Fibroblast of skin of abdomen (primary cell): ENCODE measurements at regions not wholly inside any gene's neighbourhood (a gene's known extent, or its start where the extent isn't known, plus 50 kb on each side); places are given as distances from the start of the nearest gene placed in this dataset.
A peak's percentile ranks its signal among the peaks of the same experiment; 100 is the strongest.

Experiments
- DNase-seq: peaks from one replicate; pipeline ENCODE4 v3.0.0-alpha.2; 2013

GRCh38 chr17:72343911-72344310 lies 223.1 kb downstream of the SOX9 start:
- DNase-seq = no peak

DNA sequence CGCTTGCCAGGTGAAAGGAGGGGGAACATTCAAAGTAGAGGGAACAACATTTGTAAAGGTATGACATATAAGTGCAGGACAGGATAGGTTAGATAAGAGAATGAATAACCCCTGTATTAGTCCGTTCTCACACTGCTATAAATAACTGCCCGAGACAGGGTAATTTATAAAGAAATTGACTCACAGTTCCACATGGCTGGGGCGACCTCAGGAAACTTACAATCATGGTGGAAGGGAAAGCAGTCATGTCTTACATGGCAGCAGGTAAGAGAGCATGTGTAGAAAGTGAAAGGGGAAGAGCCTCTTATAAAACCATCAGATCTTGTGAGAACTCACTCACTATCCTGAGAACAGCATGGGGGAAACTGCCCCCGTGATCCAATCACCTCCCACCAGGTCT lies 223.8 kb downstream of the SOX9 start:
- DNase-seq = no peak

DNA sequence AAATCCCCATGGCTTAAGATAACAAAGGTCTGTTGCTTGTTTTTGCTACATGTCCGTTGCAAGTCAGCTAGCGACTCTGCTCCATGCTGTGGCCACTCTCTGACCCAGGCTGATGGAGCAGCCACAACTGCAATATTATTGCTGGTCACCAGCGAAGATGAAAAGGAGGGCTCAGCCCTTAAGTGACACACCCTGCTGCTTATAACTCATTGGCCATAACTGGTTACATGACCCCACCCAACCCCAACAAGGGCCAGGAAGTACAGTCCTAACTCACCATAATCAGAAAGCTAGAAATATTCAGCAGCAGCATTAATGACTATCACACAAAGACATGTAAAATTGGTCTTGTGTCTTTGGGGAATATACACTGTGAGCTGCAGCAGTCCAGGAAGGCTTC lies 224.3 kb downstream of the SOX9 start:
- DNase-seq = no peak

DNA sequence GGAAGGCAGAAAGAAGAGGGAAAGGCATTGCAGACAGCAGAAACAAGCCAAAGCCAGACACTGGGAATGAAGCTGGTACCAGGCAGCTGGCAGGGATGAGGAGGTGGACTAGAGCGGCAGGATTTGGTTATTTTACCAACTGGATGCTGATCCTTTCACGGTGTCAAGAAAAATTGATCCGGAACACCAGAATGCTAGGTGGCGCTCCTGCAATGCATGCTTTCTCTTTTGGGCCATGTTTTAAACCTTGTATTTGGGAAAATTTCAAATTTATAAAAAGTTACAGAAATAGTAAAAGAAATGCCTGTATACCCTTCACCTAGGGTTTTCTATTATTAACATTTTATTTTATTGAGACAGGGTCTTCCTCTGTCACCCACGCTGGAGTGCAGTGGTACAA lies 224.7 kb downstream of the SOX9 start:
- no peak for DNase-seq

DNA sequence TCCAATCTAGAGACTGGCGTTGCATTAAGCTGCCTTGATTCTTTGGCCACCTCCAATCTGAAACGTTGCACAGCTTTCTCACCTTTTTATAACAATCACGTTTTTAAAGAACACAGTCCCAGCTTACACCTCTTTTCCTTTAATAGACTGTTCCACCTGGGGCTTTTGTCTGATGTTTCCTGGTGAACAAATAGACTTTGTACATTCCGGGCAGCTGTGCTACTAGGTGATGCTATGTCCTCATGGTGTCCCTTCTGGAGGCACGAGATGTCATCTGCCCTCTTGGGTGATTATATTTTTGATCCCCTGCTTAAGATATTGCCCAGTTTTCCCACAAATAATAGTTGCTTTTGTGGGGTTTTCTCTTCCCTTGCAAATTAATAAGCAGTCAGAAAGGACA lies 225.5 kb downstream of the SOX9 start:
- DNase-seq = no peak

DNA sequence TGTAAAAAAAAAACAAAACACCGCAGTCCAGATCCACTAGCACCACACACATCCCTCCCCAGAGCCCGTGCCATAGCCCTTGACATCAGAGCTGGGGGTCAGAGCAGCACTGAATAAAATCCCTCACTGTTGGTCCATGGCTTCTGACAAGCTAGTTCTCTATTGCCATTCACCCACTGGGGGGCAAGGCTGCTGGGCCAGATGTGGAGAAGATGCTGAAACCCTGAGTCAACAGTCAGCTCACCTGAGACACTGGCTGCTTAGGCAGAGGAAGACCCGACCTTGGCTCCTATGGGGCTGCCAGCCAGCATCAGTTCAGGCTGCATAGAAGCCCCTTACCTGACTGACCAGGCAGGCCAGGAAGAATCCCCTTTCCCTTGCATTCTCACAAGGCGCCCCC lies 228.2 kb downstream of the SOX9 start:
- DNase-seq = no peak

GRCh38 chr17:72349491-72349995 lies 228.7 kb downstream of the SOX9 start:
- no peak for DNase-seq

DNA sequence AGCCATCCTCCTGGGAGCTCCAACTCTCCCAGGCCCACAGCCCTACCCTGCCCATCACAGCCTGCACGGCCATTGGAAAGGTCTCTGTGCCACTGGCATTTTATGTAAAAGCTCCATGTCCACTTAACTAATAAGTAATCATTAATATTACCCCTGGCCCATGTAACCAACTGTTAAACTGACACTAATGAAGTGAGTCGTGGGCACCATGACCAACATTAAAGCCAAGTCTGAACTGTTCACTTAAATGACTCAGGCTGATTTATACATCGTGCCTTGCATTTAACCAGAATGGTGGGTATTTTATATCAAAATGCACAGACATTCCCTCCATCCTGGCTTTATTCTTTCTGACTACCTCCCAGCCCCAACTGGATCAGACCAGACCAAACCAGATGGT lies 229.3 kb downstream of the SOX9 start:
- DNase-seq = no peak

- DNase-seq = no peak
These were observed 230.5 kb downstream of the SOX9 start for GRCh38 chr17:72351365-72351764.

DNA sequence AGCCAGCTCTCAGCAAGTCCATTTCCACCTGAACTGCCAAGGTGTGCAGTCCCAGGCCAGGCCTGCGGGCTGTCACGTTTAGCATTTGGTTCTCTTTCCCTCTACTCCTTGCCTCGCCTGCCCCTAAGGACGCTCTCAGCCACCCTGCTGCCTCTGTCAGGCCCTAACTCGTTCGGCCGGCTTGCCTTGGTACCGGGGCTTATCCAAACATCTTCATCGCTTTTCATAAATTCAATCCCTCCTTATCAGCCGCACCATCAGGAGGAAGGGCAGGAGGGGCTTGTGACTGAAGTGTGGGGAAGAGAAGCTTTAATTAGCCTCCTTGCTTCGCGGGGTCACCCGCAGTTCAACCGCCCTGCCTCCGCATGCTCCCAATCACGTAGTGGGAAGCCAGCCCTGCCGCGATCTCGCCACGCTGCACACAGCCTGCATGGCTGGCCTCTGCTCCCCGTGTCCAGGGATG lies 231.1 kb downstream of the SOX9 start:
- DNase-seq = no peak

GRCh38 chr17:72353502-72353901 lies 232.7 kb downstream of the SOX9 start:
- DNase-seq = no peak

- DNase-seq = no peak
These were observed 233.3 kb downstream of the SOX9 start for GRCh38 chr17:72354071-72354470.

- DNase-seq = no peak
These were observed 237.0 kb downstream of the SOX9 start for GRCh38 chr17:72357764-72358365.

- peak; percentile 81 for DNase-seq
These were observed 237.6 kb downstream of the SOX9 start for GRCh38 chr17:72358465-72358864.

DNA sequence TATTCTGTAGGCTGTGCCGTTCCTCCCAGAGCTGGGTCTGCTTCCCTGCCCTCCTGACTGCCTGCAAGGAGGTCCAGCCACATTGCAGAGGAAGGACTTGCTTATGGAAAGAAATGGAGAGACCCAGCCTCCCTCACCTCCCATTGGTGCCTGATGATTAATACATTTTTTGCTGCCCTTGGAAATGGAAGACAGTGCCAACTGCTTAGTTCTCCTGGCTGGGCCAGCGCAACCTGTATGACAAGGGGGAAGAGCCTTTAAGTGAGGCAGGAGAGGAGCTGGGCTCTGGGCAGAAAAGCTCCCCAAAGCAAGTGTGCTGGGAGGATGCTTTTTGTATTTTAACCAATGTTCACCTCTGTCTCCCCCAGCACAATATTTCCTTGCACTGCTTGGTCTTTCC lies 238.5 kb downstream of the SOX9 start:
- DNase-seq = no peak

DNA sequence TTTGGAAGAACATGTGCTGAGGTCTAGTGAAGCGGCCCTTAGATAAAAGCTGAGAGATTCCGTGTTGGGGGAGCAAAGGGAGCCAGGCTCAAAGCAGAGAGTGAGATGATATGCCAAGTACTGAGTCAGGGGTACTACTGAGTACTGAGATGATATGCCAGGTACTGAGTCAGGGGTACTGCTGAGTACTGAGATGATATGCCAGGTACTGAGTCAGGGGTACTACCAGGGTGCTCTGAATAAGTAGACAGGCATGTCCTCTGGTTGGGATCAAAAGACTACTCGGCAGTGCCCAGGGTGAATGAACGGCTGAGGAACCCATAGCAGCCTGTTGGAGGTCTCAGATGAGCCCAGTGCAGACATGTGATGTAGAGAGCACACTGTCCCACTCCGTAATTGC lies 239.0 kb downstream of the SOX9 start:
- DNase-seq = no peak

DNA sequence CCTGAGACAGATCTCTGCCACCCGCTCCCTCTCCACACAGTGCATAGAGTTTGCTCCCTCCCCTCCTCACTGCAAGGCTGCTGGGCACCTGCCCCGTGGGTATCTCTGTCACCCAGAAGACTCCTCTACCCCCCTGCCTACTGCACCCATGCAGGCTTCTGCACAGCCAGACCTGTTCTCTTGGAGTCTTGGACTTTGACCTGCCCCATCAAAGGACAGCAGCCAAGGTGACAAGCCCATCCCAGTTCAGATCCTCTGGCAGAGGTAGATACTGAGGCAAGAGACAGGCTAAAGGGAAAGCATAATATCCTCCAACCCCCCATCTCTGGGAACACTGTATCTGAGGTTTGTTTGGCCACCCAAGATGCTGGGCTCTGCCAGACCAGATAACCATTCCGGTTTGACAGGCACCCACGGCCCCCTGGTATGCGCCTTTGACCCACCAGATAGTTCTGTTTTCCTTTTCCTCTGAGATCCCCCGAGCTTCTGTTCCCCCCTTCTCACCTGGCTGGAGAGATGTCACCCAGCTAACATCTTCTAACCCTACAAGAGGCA lies 239.6 kb downstream of the SOX9 start:
- DNase-seq = no peak

DNA sequence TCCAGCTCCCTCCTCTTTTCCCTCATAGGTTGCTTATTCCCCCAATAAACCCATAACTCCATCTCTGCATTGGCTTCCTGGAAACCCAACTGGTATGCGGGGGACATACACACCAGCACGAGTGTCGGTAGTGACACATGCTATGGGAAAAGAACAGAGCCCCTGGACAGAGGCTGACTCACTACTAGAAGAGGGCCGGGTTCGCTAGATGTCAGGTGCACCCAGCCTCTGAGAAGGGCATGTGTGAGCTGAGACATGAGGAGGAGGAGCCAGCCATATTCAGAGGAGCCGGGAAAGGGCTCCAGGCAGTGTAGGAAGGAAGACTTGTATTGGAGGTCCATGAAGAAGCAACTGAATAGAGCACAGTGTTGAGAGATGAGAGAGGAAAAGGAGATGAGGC lies 241.1 kb downstream of the SOX9 start:
- no peak for DNase-seq

DNA sequence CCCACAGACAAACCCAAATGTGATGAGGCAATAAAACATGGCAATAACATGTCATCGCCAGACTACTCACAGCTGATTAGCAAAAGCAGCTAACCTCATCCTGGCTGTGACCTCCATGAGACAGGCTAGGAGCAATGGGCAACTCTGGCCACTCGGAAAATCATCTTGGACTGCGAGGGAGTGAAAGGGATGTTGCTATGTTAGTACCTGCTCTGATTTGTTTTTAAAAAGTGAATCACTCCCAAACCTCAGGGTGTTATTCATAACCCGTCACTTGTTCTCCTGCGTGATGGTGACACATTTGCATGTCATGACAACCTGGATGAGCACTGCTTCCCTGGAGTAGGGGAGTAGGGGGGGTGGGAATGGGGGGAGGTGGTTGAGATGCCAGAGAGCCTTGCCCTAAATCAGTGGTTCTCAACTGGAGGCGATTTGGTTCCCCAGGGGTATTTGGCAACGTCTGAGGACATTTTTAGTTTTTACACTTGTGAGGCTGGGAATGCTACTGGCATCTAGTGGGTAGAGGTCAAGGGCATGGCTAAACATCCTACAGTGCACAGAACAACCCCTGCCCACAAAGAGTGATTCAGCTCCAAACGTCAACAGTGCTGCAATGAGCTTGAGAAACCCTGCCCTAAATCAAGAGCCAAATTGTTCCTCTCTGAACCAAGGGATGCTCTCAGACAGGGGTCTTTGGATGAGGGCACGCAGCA lies 241.7 kb downstream of the SOX9 start:
- peak; percentile 57 for DNase-seq

DNA sequence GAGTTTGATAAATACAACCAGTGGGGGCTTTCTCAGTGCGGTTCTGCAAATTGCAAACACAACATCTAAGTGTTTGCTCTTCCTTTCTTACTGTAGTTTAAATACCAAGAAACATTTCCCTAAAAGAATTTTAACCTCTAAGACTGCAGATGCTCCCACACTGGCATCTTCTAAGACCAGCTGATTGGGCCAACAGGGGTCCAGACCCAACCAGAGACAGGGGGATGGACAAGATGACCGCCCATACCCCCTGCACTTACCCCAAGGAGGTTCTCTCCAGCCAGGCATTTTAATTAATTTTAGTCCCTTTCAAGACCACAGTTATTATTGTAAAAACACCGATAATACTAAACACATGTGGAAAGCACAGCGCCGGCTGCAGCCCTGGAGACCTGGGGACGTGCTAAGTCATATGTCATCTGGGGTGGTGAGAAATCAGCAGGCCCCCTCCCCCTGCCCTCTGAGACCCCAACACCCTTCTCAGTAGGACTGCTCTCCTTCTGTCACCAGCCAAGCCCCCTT lies 242.3 kb downstream of the SOX9 start:
- DNase-seq = peak; percentile 41

DNA sequence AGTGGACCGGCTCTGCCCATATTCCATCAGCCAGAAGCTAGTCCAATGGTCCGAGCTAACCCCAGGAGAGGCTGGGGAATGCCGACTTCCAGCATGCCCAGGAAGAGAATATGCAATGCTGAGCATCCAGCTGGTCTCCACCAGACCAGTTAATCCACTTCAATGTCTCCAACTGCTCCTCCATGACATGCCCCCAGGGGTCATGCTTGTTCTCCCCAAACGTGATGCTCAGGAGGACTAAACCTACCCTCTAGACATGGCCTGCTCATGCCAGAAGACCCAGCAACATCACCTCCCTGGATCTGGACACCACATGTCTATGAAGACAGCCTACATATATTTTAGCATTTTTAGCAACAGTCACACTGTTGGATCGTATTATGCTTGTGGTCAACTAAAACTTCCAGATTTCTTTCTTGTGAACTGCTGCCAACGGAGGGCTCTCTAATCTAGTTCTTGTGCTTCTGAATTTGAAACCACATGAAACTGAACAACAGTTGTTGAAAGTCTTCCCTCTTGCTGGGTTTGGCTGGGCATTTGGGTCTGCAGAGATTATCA lies 245.1 kb downstream of the SOX9 start:
- peak; percentile 92 for DNase-seq

- DNase-seq = no peak
These were observed 245.8 kb downstream of the SOX9 start for GRCh38 chr17:72366626-72367025.

DNA sequence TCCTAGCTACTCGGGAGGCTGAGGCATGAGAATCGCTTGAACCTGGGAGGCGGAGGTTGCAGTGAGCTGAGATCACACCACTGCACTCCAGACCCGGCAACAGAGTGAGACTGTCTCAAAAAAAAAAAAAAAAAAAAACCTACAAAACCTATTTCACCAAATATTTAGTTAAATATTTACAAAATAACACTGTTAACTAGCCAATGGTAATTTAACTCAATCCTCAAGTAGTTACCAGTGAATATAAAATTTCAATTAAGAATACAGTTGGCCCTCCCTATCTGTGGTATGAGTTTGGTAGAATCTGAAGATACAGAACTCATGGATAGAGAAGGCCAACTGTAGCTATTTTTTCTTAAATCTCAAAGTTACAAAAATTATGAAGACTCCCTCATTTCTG lies 247.4 kb downstream of the SOX9 start:
- DNase-seq = no peak

GRCh38 chr17:72369366-72369765 lies 248.5 kb downstream of the SOX9 start:
- no peak for DNase-seq
